ENCODE measurements at regions not wholly inside any gene's neighbourhood (a gene's known extent, or its start where the extent isn't known, plus 50 kb on each side); places are given as distances from the start of the nearest gene placed in this dataset.

- TF ChIP-seq, protein P1, sequence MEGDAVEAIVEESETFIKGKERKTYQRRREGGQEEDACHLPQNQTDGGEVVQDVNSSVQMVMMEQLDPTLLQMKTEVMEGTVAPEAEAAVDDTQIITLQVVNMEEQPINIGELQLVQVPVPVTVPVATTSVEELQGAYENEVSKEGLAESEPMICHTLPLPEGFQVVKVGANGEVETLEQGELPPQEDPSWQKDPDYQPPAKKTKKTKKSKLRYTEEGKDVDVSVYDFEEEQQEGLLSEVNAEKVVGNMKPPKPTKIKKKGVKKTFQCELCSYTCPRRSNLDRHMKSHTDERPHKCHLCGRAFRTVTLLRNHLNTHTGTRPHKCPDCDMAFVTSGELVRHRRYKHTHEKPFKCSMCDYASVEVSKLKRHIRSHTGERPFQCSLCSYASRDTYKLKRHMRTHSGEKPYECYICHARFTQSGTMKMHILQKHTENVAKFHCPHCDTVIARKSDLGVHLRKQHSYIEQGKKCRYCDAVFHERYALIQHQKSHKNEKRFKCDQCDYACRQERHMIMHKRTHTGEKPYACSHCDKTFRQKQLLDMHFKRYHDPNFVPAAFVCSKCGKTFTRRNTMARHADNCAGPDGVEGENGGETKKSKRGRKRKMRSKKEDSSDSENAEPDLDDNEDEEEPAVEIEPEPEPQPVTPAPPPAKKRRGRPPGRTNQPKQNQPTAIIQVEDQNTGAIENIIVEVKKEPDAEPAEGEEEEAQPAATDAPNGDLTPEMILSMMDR (conservative IDR thresholded peaks at IDR 0.05), result no peak
- no peak overlapping the region for H3K27ac ChIP-seq
Observed at GRCh38 chr5:103904651-103905050, 342.1 kb upstream of the NUDT12 start.

DNA sequence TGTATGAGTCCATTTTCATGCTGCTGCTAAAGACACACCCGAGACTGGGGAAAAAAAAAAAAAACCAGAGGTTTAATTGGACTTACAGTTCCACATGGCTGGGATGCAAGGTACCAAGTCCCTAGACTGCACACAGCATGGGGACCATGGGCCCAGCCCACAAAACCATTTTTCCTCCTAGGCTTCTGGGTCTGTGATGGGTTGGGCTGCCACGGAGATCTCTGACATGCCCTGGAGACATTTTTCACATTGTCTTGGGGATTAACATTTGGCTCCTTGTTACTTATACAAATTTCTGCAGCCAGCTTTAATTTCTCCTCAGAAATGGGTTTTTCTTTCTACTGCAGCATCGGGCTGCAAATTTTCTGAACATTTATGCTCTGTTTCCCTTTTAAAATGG lies 340.3 kb upstream of the NUDT12 start:
- TF ChIP-seq, protein P1 (conservative IDR thresholded peaks at IDR 0.05), result no peak
- H3K27ac ChIP-seq, result no peak overlapping the region

DNA sequence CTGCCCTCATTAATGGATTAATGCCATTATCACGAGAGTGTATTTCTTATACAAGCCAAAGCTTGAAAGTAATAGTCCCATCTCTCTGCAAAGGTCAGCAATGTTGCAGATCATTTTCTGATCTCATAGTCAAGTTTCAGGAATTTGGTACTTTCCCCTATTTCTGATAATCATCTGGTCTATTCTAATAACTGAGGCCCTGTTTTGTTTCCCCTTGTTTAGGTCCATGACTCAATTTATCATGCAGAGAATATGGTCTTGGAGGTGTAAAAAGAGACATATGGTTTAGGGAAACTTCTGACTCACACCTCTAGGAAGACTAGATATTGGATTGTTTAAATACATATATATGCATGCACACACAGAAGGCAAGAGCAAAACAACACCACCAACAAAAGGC lies 339.3 kb upstream of the NUDT12 start:
- H3K27ac ChIP-seq, result no peak overlapping the region
- TF ChIP-seq, protein P1 (conservative IDR thresholded peaks at IDR 0.05), result no peak

- no peak overlapping the region for H3K27ac ChIP-seq
- TF ChIP-seq, protein P1 (conservative IDR thresholded peaks at IDR 0.05), result no peak
Observed at GRCh38 chr5:103896593-103896992, 334.0 kb upstream of the NUDT12 start.

DNA sequence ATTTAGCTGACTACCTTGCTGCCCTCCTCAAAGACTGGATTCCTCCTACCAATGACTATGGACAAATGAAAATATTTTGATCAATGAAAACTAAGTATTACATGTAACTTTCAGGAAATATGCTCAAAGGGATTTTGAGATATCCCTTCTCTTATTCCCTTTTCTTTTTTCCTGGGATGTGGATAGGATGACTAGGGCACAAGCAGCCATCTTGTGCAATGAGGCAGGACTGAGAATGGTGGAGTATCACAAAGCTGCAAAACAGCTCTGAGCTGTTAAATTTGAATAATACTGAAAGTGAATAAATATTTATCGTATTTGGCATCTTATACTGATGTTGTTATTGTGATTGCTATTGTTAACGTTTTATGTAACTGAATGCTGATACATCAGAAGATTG lies 333.1 kb upstream of the NUDT12 start:
- TF ChIP-seq, protein P1 (conservative IDR thresholded peaks at IDR 0.05), result no peak
- H3K27ac ChIP-seq, result no peak overlapping the region

DNA sequence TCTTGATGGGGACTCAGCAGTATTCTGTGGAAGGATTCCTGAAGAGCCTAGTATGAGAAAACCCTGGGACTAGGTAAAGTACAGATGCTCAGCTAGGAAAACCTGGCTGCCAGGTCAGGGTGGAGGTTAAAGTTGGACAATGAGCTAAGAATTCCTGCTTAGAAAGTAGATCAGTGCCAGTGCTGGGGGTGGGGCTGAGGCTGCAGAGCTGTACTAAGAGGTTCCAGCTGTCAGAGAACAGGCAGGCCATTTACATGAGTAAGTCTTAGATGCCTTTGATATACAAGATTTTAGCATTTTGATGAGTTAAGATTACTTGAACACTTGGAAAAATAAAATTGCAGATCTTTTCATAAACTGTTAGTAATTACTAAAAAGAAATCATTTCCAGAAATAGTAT lies 332.3 kb upstream of the NUDT12 start:
- no peak overlapping the region for H3K27ac ChIP-seq
- TF ChIP-seq, protein P1 (conservative IDR thresholded peaks at IDR 0.05), result no peak

- TF ChIP-seq, protein P1 (conservative IDR thresholded peaks at IDR 0.05), result no peak
- H3K27ac ChIP-seq, result no peak overlapping the region
Observed at GRCh38 chr5:103891151-103891550, 328.6 kb upstream of the NUDT12 start.

DNA sequence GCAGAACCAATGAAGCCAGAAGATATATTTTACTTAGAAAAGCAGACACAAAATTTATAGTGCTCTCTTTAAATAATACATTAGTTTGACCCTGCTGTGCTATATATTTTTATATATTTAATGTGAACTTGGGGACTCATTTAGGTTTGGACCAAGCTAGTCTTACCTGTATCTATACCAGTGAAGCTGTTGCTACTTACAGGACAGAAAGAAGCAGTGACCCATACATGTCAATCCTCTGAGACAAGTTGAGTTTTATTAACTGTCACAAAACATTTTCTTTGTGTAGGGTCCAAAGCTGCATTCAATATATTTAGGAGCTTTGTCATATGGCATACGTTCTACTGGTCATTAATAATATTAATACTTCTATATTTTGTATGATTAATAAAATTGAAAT lies 327.7 kb upstream of the NUDT12 start:
- no peak overlapping the region for H3K27ac ChIP-seq

More for the DNA sequence above, 327.7 kb upstream of the NUDT12 start:
- TF ChIP-seq, protein P1 (conservative IDR thresholded peaks at IDR 0.05), result no peak

All from VCaP (cell line).